ENCODE measurements at regions not wholly inside any gene's neighbourhood (a gene's known extent, or its start where the extent isn't known, plus 50 kb on each side); places are given as distances from the start of the nearest gene placed in this dataset.

GRCh38 chr2:136284226-136285119 is 166.5 kb upstream of the CXCR4 start:
- no peaks in the 10 kb centered on the region for H3K9me3 ChIP-seq
- no peak overlapping the region for H3K4me3 ChIP-seq
- no peak for TF ChIP-seq CTCF (IDR thresholded peaks at IDR 0.05)
- no peak for TF ChIP-seq FOXS1 (CRISPR knock-in tag; IDR thresholded peaks at IDR 0.05)
- TF ChIP-seq EHMT2 (IDR thresholded peaks at IDR 0.05; ENCODE audit: low read depth), result no peak
- TF ChIP-seq HDAC2 (IDR thresholded peaks at IDR 0.05), result no peak
- TF ChIP-seq NPAS2 (CRISPR knock-in tag; IDR thresholded peaks at IDR 0.05; ENCODE audit: borderline replicate concordance), result no peak
- no peak for TF ChIP-seq TFCP2L1 (CRISPR knock-in tag; IDR thresholded peaks at IDR 0.05)
- 27% methylated on average over 4 of the region's 4 CpGs for WGBS (ENCODE audit: missing lambda C conversion rate)
- CTCF ChIA-PET, result interaction anchor here (0.8 kb wide), 1 partner anchor 11 kb away, joined by 3 read pairs; no protein-coding TSS in a partner anchor
- ATAC-seq, result no peak
- no peak for FAIRE-seq
- no peaks in the 10 kb centered on the region for H3K4me1 ChIP-seq
- no peak overlapping the region for H3K27ac ChIP-seq
- DNase-seq (ENCODE audit: low read depth in 1 of 2, low spot score in 1 of 2), result no peak
- POLR2A ChIA-PET, result no interaction called here
- H3K4me2 ChIP-seq, result no peak overlapping the region

- ATAC-seq (no peak), DNase-seq (ENCODE audit: low read depth in 1 of 2, low spot score in 1 of 2) (no peak), FAIRE-seq (no peak)
- Histone ChIP-seq H3K9me3 (no peaks in the 10 kb centered on the region), H3K4me1 (no peaks in the 10 kb centered on the region), H3K27ac (no peak overlapping the region), H3K4me3 (no peak overlapping the region), H3K4me2 (no peak overlapping the region)
- ChIA-PET CTCF (no interaction called here), POLR2A (no interaction called here)
- TF ChIP-seq ZNF302 (CRISPR knock-in tag; IDR thresholded peaks at IDR 0.05) (no peak), KDM5A (IDR thresholded peaks at IDR 0.05) (no peak), RAD21 (conservative IDR thresholded peaks at IDR 0.05 in 1 of 2, IDR thresholded peaks at IDR 0.05 in 1 of 2) (no peak), FOSL2 (IDR thresholded peaks at IDR 0.05) (no peak), FOSL2 (CRISPR knock-in tag; IDR thresholded peaks at IDR 0.05) (no peak), ELK1 (IDR thresholded peaks at IDR 0.05; ENCODE audit: low read depth, low read length) (no peak), POLR2A (IDR thresholded peaks at IDR 0.05; ENCODE audit: low read length) (no peak), CEBPB (IDR thresholded peaks at IDR 0.05) (no peak), PHF8 (IDR thresholded peaks at IDR 0.05; ENCODE audit: borderline replicate concordance, low read depth) (no peak), USF2 (IDR thresholded peaks at IDR 0.05) (no peak), TP53 (CRISPR knock-in tag; IDR thresholded peaks at IDR 0.05) (no peak), PBX3 (IDR thresholded peaks at IDR 0.05) (no peak), HOXA7 (CRISPR knock-in tag; IDR thresholded peaks at IDR 0.05) (no peak), EHMT2 (IDR thresholded peaks at IDR 0.05; ENCODE audit: low read depth) (no peak)
- WGBS (ENCODE audit: missing lambda C conversion rate), result 38% methylated on average over 6 of the region's 6 CpGs
Observed at GRCh38 chr2:136282251-136282650, 164.3 kb upstream of the CXCR4 start.

Data from A549 (cell line).